ENCODE measurements at regions not wholly inside any gene's neighbourhood (a gene's known extent, or its start where the extent isn't known, plus 50 kb on each side); places are given as distances from the start of the nearest gene placed in this dataset.

- Histone ChIP-seq H3K9me3 (ENCODE audit: insufficient read depth, low read depth, low read length) (no peaks in the 10 kb centered on the region), H3K4me3 (ENCODE audit: low read length, poor library complexity, severe bottlenecking) (no peak overlapping the region), H3K4me2 (ENCODE audit: low read depth, low read length, poor library complexity, severe bottlenecking) (no peak overlapping the region), H3K36me3 (ENCODE audit: insufficient read depth, low read length) (no peaks in the 10 kb centered on the region), H2AFZ (ENCODE audit: low read length) (no peak overlapping the region), H3K9me2 (replicated peaks; ENCODE audit: low read depth, low read length) (no peaks in the 10 kb centered on the region), H4K20me1 (ENCODE audit: insufficient read depth, low read length, poor library complexity, severe bottlenecking) (no peaks in the 10 kb centered on the region), H3F3A (ENCODE audit: low read depth) (no peaks in the 10 kb centered on the region), H3K4me1 (ENCODE audit: insufficient read depth, low read length, poor library complexity, severe bottlenecking) (no peaks in the 10 kb centered on the region), H3K79me2 (ENCODE audit: insufficient read depth, low read length) (no peaks in the 10 kb centered on the region), H3K9ac (ENCODE audit: low read depth, low read length, poor library complexity, severe bottlenecking) (no peak overlapping the region), H3K27me3 (ENCODE audit: insufficient read depth, low read length, poor library complexity, severe bottlenecking) (no peaks in the 10 kb centered on the region)
- TF ChIP-seq CTCF (conservative IDR thresholded peaks at IDR 0.05; ENCODE audit: low read length): no peak
- TF ChIP-seq EZH2phosphoT487 (IDR thresholded peaks at IDR 0.05; ENCODE audit: borderline replicate concordance): no peak
Measured at GRCh38 chr2:163505281-163505680, 230.5 kb downstream of the FIGN start.

GRCh38 chr2:163493359-163494298, 242.2 kb downstream of the FIGN start:
- H3K9me3 ChIP-seq (ENCODE audit: insufficient read depth, low read depth, low read length): no peaks in the 10 kb centered on the region
- no peaks in the 10 kb centered on the region for H3F3A ChIP-seq (ENCODE audit: low read depth)
- no peaks in the 10 kb centered on the region for H3K36me3 ChIP-seq (ENCODE audit: insufficient read depth, low read length)
- no peaks in the 10 kb centered on the region for H3K4me1 ChIP-seq (ENCODE audit: insufficient read depth, low read length, poor library complexity, severe bottlenecking)
- H3K9me2 ChIP-seq (replicated peaks; ENCODE audit: low read depth, low read length): no peaks in the 10 kb centered on the region
- no peaks in the 10 kb centered on the region for H3K79me2 ChIP-seq (ENCODE audit: insufficient read depth, low read length)
- TF ChIP-seq CTCF (conservative IDR thresholded peaks at IDR 0.05; ENCODE audit: low read length) (no peak), EZH2phosphoT487 (IDR thresholded peaks at IDR 0.05; ENCODE audit: borderline replicate concordance) (no peak)
- H3K4me3 ChIP-seq (ENCODE audit: low read length, poor library complexity, severe bottlenecking): no peak overlapping the region
- H2AFZ ChIP-seq (ENCODE audit: low read length): no peak overlapping the region
- H4K20me1 ChIP-seq (ENCODE audit: insufficient read depth, low read length, poor library complexity, severe bottlenecking): no peaks in the 10 kb centered on the region
- H3K27me3 ChIP-seq (ENCODE audit: insufficient read depth, low read length, poor library complexity, severe bottlenecking): no peaks in the 10 kb centered on the region
- H3K4me2 ChIP-seq (ENCODE audit: low read depth, low read length, poor library complexity, severe bottlenecking): no peak overlapping the region
- no peak overlapping the region for H3K9ac ChIP-seq (ENCODE audit: low read depth, low read length, poor library complexity, severe bottlenecking)

GRCh38 chr2:163491850-163492249, 244.0 kb downstream of the FIGN start:
- no peaks in the 10 kb centered on the region for H3K4me1 ChIP-seq (ENCODE audit: insufficient read depth, low read length, poor library complexity, severe bottlenecking)
- no peaks in the 10 kb centered on the region for H3K27me3 ChIP-seq (ENCODE audit: insufficient read depth, low read length, poor library complexity, severe bottlenecking)
- H3K9me2 ChIP-seq (replicated peaks; ENCODE audit: low read depth, low read length): no peaks in the 10 kb centered on the region
- no peak overlapping the region for H3K4me3 ChIP-seq (ENCODE audit: low read length, poor library complexity, severe bottlenecking)
- no peaks in the 10 kb centered on the region for H3K79me2 ChIP-seq (ENCODE audit: insufficient read depth, low read length)
- no peak overlapping the region for H2AFZ ChIP-seq (ENCODE audit: low read length)
- no peak overlapping the region for H3K4me2 ChIP-seq (ENCODE audit: low read depth, low read length, poor library complexity, severe bottlenecking)
- TF ChIP-seq CTCF (conservative IDR thresholded peaks at IDR 0.05; ENCODE audit: low read length): no peak
- no peak for TF ChIP-seq EZH2phosphoT487 (IDR thresholded peaks at IDR 0.05; ENCODE audit: borderline replicate concordance)
- no peaks in the 10 kb centered on the region for H3K36me3 ChIP-seq (ENCODE audit: insufficient read depth, low read length)
- H4K20me1 ChIP-seq (ENCODE audit: insufficient read depth, low read length, poor library complexity, severe bottlenecking): no peaks in the 10 kb centered on the region
- no peaks in the 10 kb centered on the region for H3F3A ChIP-seq (ENCODE audit: low read depth)
- no peak overlapping the region for H3K9ac ChIP-seq (ENCODE audit: low read depth, low read length, poor library complexity, severe bottlenecking)
- no peaks in the 10 kb centered on the region for H3K9me3 ChIP-seq (ENCODE audit: insufficient read depth, low read depth, low read length)
